ENCODE measurements at regions not wholly inside any gene's neighbourhood (a gene's known extent, or its start where the extent isn't known, plus 50 kb on each side); places are given as distances from the start of the nearest gene placed in this dataset.

DNA sequence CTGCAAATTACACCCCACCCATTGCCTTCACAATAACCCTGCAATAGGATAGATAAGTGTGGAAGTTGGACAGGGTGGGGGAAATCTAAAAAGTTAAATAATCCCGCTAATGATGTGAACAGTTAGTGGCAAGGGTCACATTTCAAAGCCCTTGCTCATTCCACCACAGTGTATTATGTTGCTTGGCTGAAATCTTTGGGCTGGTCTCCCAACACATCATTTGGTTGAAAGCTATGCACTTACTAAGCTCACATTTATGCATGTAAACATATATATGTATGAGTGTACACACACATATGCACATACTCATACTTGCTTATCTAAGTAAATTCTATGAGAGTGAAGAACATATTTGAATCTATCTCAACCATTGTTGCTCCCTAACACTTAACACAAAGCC is 197.8 kb downstream of the RDH14 start:
- Histone ChIP-seq H3K27me3 (ENCODE audit: control insufficient read depth in 2 of 2, insufficient read depth in 2 of 2, low read length in 2 of 2) (no peaks in the 10 kb centered on the region), H3K4me1 (ENCODE audit: control insufficient read depth, extremely low read depth, insufficient read depth, low read length) (no peaks in the 10 kb centered on the region), H3K27ac (ENCODE audit: insufficient read depth, low read depth, low read length) (no peak overlapping the region), H3K79me2 (ENCODE audit: control insufficient read depth, insufficient read depth, low read length) (no peaks in the 10 kb centered on the region), H3K9ac (replicated peaks; ENCODE audit: extremely low read depth, insufficient read depth, low read length) (no peak overlapping the region), H3K4me3 (replicated peaks in 1 of 3; ENCODE audit: insufficient read depth in 1 of 3, low read depth in 1 of 3, low read length in 3 of 3) (no peak overlapping the region), H3K9me1 (replicated peaks; ENCODE audit: control insufficient read depth, extremely low read depth, insufficient read depth, low read length) (no peaks in the 10 kb centered on the region), H2AFZ (ENCODE audit: low read depth, low read length) (no peak overlapping the region), H3K36me3 (ENCODE audit: control insufficient read depth in 2 of 2, extremely low read depth in 1 of 2, insufficient read depth in 2 of 2, low read length in 2 of 2) (no peaks in the 10 kb centered on the region), H3K9me3 (replicated peaks; ENCODE audit: control insufficient read depth, insufficient read depth, low read length) (no peaks in the 10 kb centered on the region), H3K4me2 (ENCODE audit: insufficient read depth, low read length) (no peak overlapping the region), H4K20me1 (replicated peaks; ENCODE audit: control insufficient read depth, extremely low read depth, insufficient read depth, low read length) (no peaks in the 10 kb centered on the region)
- no peak for FAIRE-seq
- ChIA-PET POLR2A (no interaction called here), CTCF (no interaction called here)
- no TSS peak for BruUV-seq (replicated peaks)
- intact Hi-C loops (cut with micrococcal nuclease), result no loop called here
- TF ChIP-seq FOS (IDR thresholded peaks at IDR 0.05; ENCODE audit: borderline replicate concordance, insufficient read depth, low read length) (peak; percentile 33), JUN (IDR thresholded peaks at IDR 0.05; ENCODE audit: borderline replicate concordance, insufficient read depth, insufficient read length, low read depth) (no peak)
- DNase-seq (ENCODE audit: low read depth, low spot score), result no peak
- dilution Hi-C loops (cut with MboI; ENCODE audit: extremely low pct_ligation_motif_present, low sequenced_read_pairs), result no loop called here

DNA sequence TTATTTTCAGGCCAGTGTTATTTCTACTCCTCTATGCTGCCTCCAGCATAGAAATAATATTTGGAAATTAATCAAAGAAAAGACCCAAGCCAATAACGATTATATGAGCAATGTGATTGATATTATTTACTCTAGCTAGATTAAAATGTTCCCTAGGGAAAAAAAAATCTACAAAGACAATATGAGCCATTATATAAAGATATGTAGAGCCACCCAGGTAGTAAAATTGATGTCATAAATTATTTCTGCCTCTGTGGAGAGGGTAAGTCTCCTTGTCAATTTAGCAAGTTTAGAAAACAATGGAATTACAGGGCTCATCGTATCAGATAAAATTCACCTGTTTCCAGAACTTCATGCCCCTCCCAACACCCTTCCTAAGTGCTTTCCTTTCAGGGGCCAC is 202.9 kb downstream of the RDH14 start:
- Histone ChIP-seq H3K27ac (ENCODE audit: insufficient read depth, low read depth, low read length) (no peak overlapping the region), H3K4me2 (ENCODE audit: insufficient read depth, low read length) (no peak overlapping the region), H3K27me3 (ENCODE audit: control insufficient read depth in 2 of 2, insufficient read depth in 2 of 2, low read length in 2 of 2) (no peaks in the 10 kb centered on the region), H3K9me3 (replicated peaks; ENCODE audit: control insufficient read depth, insufficient read depth, low read length) (no peaks in the 10 kb centered on the region), H3K9ac (replicated peaks; ENCODE audit: extremely low read depth, insufficient read depth, low read length) (no peak overlapping the region), H3K4me3 (replicated peaks in 1 of 3; ENCODE audit: insufficient read depth in 1 of 3, low read depth in 1 of 3, low read length in 3 of 3) (no peak overlapping the region), H3K79me2 (ENCODE audit: control insufficient read depth, insufficient read depth, low read length) (no peaks in the 10 kb centered on the region), H3K36me3 (ENCODE audit: control insufficient read depth in 2 of 2, extremely low read depth in 1 of 2, insufficient read depth in 2 of 2, low read length in 2 of 2) (no peaks in the 10 kb centered on the region), H4K20me1 (replicated peaks; ENCODE audit: control insufficient read depth, extremely low read depth, insufficient read depth, low read length) (no peaks in the 10 kb centered on the region), H2AFZ (ENCODE audit: low read depth, low read length) (no peak overlapping the region), H3K9me1 (replicated peaks; ENCODE audit: control insufficient read depth, extremely low read depth, insufficient read depth, low read length) (no peaks in the 10 kb centered on the region), H3K4me1 (ENCODE audit: control insufficient read depth, extremely low read depth, insufficient read depth, low read length) (peaks cover 5% of the 10 kb centered on the region)
- no peak for TF ChIP-seq JUN (IDR thresholded peaks at IDR 0.05; ENCODE audit: borderline replicate concordance, insufficient read depth, insufficient read length, low read depth)
- TF ChIP-seq, protein P1, sequence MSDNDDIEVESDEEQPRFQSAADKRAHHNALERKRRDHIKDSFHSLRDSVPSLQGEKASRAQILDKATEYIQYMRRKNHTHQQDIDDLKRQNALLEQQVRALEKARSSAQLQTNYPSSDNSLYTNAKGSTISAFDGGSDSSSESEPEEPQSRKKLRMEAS (IDR thresholded peaks at IDR 0.05; ENCODE audit: insufficient read depth, insufficient read length), result no peak
- no peak for TF ChIP-seq POLR2AphosphoS5 (IDR thresholded peaks at IDR 0.05; ENCODE audit: insufficient read depth, low read depth, low read length)
- TF ChIP-seq FOS (IDR thresholded peaks at IDR 0.05; ENCODE audit: borderline replicate concordance, insufficient read depth, low read length), result no peak
- TF ChIP-seq, protein P2, sequence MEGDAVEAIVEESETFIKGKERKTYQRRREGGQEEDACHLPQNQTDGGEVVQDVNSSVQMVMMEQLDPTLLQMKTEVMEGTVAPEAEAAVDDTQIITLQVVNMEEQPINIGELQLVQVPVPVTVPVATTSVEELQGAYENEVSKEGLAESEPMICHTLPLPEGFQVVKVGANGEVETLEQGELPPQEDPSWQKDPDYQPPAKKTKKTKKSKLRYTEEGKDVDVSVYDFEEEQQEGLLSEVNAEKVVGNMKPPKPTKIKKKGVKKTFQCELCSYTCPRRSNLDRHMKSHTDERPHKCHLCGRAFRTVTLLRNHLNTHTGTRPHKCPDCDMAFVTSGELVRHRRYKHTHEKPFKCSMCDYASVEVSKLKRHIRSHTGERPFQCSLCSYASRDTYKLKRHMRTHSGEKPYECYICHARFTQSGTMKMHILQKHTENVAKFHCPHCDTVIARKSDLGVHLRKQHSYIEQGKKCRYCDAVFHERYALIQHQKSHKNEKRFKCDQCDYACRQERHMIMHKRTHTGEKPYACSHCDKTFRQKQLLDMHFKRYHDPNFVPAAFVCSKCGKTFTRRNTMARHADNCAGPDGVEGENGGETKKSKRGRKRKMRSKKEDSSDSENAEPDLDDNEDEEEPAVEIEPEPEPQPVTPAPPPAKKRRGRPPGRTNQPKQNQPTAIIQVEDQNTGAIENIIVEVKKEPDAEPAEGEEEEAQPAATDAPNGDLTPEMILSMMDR (IDR thresholded peaks at IDR 0.05; ENCODE audit: extremely low read depth in 1 of 2, insufficient read depth in 1 of 2, low read depth in 1 of 2, low read length in 2 of 2), result no peak
- TF ChIP-seq EZH2 (IDR thresholded peaks at IDR 0.05; ENCODE audit: borderline replicate concordance, low read depth, low read length, severe bottlenecking), result no peak
- TF ChIP-seq MYC (IDR thresholded peaks at IDR 0.05; ENCODE audit: low read depth, low read length), result no peak
- no peak for TF ChIP-seq GATA2 (IDR thresholded peaks at IDR 0.05; ENCODE audit: insufficient read depth, insufficient read length, low read depth, low read length)
- no peak for TF ChIP-seq POLR2A (IDR thresholded peaks at IDR 0.05; ENCODE audit: low read depth, low read length)
- intact Hi-C loops (cut with micrococcal nuclease) (no loop called here), dilution Hi-C loops (cut with MboI; ENCODE audit: extremely low pct_ligation_motif_present, low sequenced_read_pairs) (no loop called here)
- POLR2A ChIA-PET, result no interaction called here
- CTCF ChIA-PET, result no interaction called here
- FAIRE-seq (no peak), DNase-seq (ENCODE audit: low read depth, low spot score) (no peak)
- BruUV-seq (replicated peaks), result no TSS peak

All from endothelial cell of umbilical vein (primary cell).